OCI-LY7 (cell line): ENCODE measurements at regions not wholly inside any gene's neighbourhood (a gene's known extent, or its start where the extent isn't known, plus 50 kb on each side); places are given as distances from the start of the nearest gene placed in this dataset.

Source experiments
- CTCF ChIP-seq: fragments of 200-600 bp; sonication (generic); conservative IDR thresholded peaks from 2 replicates; pipeline ENCODE4 v1.5.1; 2014; ENCODE audit warnings: mild to moderate bottlenecking, antibody characterized with exemption, low read length, moderate library complexity, mixed read lengths
- EZH2phosphoT487 ChIP-seq: fragments of 200-600 bp; sonication (generic); IDR thresholded peaks from 2 replicates; pipeline ENCODE4 v1.6.1; 2018; ENCODE audit warnings: low read depth, borderline replicate concordance, mild to moderate bottlenecking, mixed run types, antibody characterized with exemption, low read length, moderate library complexity, mixed read lengths

GRCh38 chr9:77084094-77084493 lies 64.6 kb downstream of the FOXB2 start:
- TF ChIP-seq EZH2phosphoT487 (no peak), CTCF (no peak)
